ENCODE measurements at regions not wholly inside any gene's neighbourhood (a gene's known extent, or its start where the extent isn't known, plus 50 kb on each side); places are given as distances from the start of the nearest gene placed in this dataset.
A peak's percentile ranks its signal among the peaks of the same experiment; 100 is the strongest.

GRCh38 chr4:162560073-162560472, 396.3 kb upstream of the FSTL5 start:
- Mint-ChIP-seq H3K36me3 (no peaks in the 10 kb centered on the region), H3K4me1 (ENCODE audit: unreplicated experiment) (no peaks in the 10 kb centered on the region), H3K9me3 (no peaks in the 10 kb centered on the region), H3K27ac (no peak overlapping the region), H3K4me3 (no peak overlapping the region), H3K27me3 (no peaks in the 10 kb centered on the region)
- peak; percentile 51 for TF ChIP-seq CTCF (conservative IDR thresholded peaks at IDR 0.05)
- DNase-seq (ENCODE audit: extremely low spot score, unreplicated experiment), result no peak

DNA sequence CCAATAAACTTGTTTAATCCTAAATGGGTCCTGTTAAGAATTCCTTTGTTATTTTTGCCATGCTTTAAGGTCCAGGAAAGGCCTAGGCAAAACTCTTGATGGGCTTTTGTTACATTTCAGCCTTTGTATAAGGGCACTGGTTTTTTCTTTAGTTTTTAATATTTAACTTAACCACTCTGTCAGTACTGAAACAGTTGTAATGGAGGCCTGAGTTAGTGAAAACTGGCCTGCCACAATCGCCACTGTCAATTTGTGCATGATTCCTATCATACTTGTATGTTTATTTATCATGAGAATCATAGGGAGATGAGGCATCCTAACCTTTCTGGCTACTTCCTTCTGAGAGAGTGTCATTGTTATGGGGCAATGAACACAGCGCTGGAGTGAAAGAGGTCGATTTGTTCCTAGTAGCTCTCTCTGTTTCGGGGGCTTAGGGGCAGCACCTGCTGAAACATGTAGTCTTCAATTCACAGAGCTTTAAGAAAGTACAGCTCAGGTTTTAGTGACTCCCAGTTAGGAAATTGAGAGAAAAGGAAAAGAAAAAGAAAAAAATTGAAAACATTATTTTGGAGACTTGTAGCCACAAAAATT, 393.8 kb upstream of the FSTL5 start:
- Mint-ChIP-seq H3K27ac (peak overlapping the region; percentile 11), H3K36me3 (no peaks in the 10 kb centered on the region)

GRCh38 chr4:162535121-162535520, 371.3 kb upstream of the FSTL5 start:
- no peaks in the 10 kb centered on the region for H3K36me3 Mint-ChIP-seq
- no peak overlapping the region for H3K27ac Mint-ChIP-seq
- H3K27me3 Mint-ChIP-seq, result no peaks in the 10 kb centered on the region
- DNase-seq (ENCODE audit: extremely low spot score, unreplicated experiment), result no peak
- H3K4me1 Mint-ChIP-seq (ENCODE audit: unreplicated experiment), result no peaks in the 10 kb centered on the region
- H3K4me3 Mint-ChIP-seq, result no peak overlapping the region
- peak; percentile 63 for TF ChIP-seq CTCF (conservative IDR thresholded peaks at IDR 0.05)
- no peaks in the 10 kb centered on the region for H3K9me3 Mint-ChIP-seq

More for the DNA sequence above, 393.8 kb upstream of the FSTL5 start:
- DNase-seq (ENCODE audit: extremely low spot score, unreplicated experiment), result no peak
- no peak for TF ChIP-seq CTCF (conservative IDR thresholded peaks at IDR 0.05)
- Mint-ChIP-seq H3K9me3 (peaks cover 5% of the 10 kb centered on the region), H3K4me3 (no peak overlapping the region), H3K27me3 (no peaks in the 10 kb centered on the region), H3K4me1 (ENCODE audit: unreplicated experiment) (no peaks in the 10 kb centered on the region)

- no peaks in the 10 kb centered on the region for H3K4me1 Mint-ChIP-seq (ENCODE audit: unreplicated experiment)
- H3K27ac Mint-ChIP-seq, result no peak overlapping the region
- DNase-seq (ENCODE audit: extremely low spot score, unreplicated experiment), result no peak
Measured at GRCh38 chr4:162523171-162523570, 359.4 kb upstream of the FSTL5 start.

GRCh38 chr4:162522724-162523123, 358.9 kb upstream of the FSTL5 start:
- TF ChIP-seq CTCF (conservative IDR thresholded peaks at IDR 0.05), result no peak
- no peaks in the 10 kb centered on the region for H3K4me1 Mint-ChIP-seq (ENCODE audit: unreplicated experiment)
- peaks cover 3% of the 10 kb centered on the region for H3K9me3 Mint-ChIP-seq
- H3K27me3 Mint-ChIP-seq, result no peaks in the 10 kb centered on the region
- H3K4me3 Mint-ChIP-seq, result no peak overlapping the region
- DNase-seq (ENCODE audit: extremely low spot score, unreplicated experiment), result no peak
- no peak overlapping the region for H3K27ac Mint-ChIP-seq
- no peaks in the 10 kb centered on the region for H3K36me3 Mint-ChIP-seq

More at GRCh38 chr4:162523171-162523570, 359.4 kb upstream of the FSTL5 start:
- H3K36me3 Mint-ChIP-seq, result no peaks in the 10 kb centered on the region
- H3K4me3 Mint-ChIP-seq, result no peak overlapping the region
- no peak for TF ChIP-seq CTCF (conservative IDR thresholded peaks at IDR 0.05)
- H3K9me3 Mint-ChIP-seq, result peaks cover 3% of the 10 kb centered on the region
- no peaks in the 10 kb centered on the region for H3K27me3 Mint-ChIP-seq

- no peak overlapping the region for H3K4me3 Mint-ChIP-seq
- no peaks in the 10 kb centered on the region for H3K4me1 Mint-ChIP-seq (ENCODE audit: unreplicated experiment)
- H3K27me3 Mint-ChIP-seq, result no peaks in the 10 kb centered on the region
- no peak for DNase-seq (ENCODE audit: extremely low spot score, unreplicated experiment)
- no peaks in the 10 kb centered on the region for H3K9me3 Mint-ChIP-seq
- TF ChIP-seq CTCF (conservative IDR thresholded peaks at IDR 0.05), result no peak
- no peaks in the 10 kb centered on the region for H3K36me3 Mint-ChIP-seq
- no peak overlapping the region for H3K27ac Mint-ChIP-seq
Measured at GRCh38 chr4:162510937-162511336, 347.1 kb upstream of the FSTL5 start.

Measured in type B pancreatic cell (in vitro differentiated cells).